Esophagus squamous epithelium (tissue), 5 donors: ENCODE measurements at regions not wholly inside any gene's neighbourhood (a gene's known extent, or its start where the extent isn't known, plus 50 kb on each side); places are given as distances from the start of the nearest gene placed in this dataset.
"Not testable (repeated sequence)": the region's sequence is repeated elsewhere in the genome, so short reads cannot be mapped to it uniquely, and the experiment has no call there.

ENCODE experiments used
- DNase-seq: peaks from one replicate; lab custom pipeline; 2025; lab: John Stamatoyannopoulos, UW
- H3K27ac ChIP-seq, 4 donors: fragments of 200-600 bp; sonication (generic); one replicate each; pipeline ENCODE4 v1.5.1; 2016 to 2019; ENCODE audit warnings: mild to moderate bottlenecking in 1 of 4
- H3K27me3 ChIP-seq, 4 donors: fragments of 200-600 bp; sonication (generic); 1 replicate in 3 of 4; 2 replicates in 1 of 4; pipeline versions ENCODE4 v1.5.1 to v1.6.0; 2017 to 2021; ENCODE audit warnings: antibody characterized with exemption in 1 of 4
- H3K36me3 ChIP-seq, 3 donors: fragments of 200-600 bp; sonication (generic); one replicate each; pipeline ENCODE4 v1.5.1; 2016 to 2019
- H3K4me1 ChIP-seq, 3 donors: fragments of 200-600 bp; sonication (generic); one replicate each; pipeline ENCODE4 v1.5.1; 2017 to 2019
- H3K4me3 ChIP-seq, 4 donors: fragments of 200-600 bp; sonication (generic); 1 replicate in 3 of 4; 2 replicates in 1 of 4; pipeline ENCODE4 v1.5.1; 2016 to 2019; ENCODE audit warnings: mild to moderate bottlenecking in 2 of 4, moderate library complexity in 1 of 4
- H3K9me3 ChIP-seq, 3 donors: fragments of 200-600 bp; sonication (generic); one replicate each; pipeline ENCODE4 v1.5.1; 2016 to 2019
- POLR2A ChIP-seq, 4 donors: fragments of 450-650 bp; IDR thresholded peaks; one replicate each; pipeline ENCODE4 v1.6.1; 2017; ENCODE audit warnings: antibody characterized with exemption in 4 of 4, mild to moderate bottlenecking in 4 of 4, moderate library complexity in 3 of 4
- WGBS, 2 donors: methylation state at CpG; one replicate each; pipeline ENCODE4 v1.1.5; 2018; 5-methylcytosine and 5-hydroxymethylcytosine counted together
- intact Hi-C: fragments of 100-400 bp; cut with DNase I; formaldehyde crosslinking; loops from one replicate; pipeline ENCODE4 v1.15.0; 2022
- TF ChIP-seq, protein P1 (sequence below), 6 experiments: fragments of 450-650 bp in 4 of 6; fragments of 200-600 bp in 2 of 6; sonication (generic) in 2 of 6; IDR thresholded peaks; one replicate each; pipeline ENCODE4 v1.5.1; 2016 to 2019; ENCODE audit warnings: antibody characterized with exemption in 6 of 6, mild to moderate bottlenecking in 4 of 6, moderate library complexity in 4 of 6
- donor health status: DM: yes; HTN: yes; CAD: no.

DNA sequence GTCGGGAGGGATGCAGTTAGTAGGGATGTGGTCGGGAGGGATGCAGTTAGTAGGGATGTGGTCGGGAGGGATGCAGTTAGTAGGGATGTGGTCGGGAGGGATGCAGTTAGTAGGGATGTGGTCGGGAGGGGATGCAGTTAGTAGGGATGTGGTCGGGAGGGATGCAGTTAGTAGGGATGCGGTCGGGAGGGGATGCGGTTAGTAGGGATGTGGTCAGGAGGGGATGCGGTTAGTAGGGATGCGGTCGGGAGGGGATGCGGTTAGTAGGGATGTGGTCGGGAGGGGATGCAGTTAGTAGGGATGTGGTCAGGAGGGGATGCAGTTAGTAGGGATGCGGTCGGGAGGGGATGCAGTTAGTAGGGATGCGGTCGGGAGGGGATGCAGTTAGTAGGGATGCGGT is 96.2 kb downstream of the BDH1 start:
- H3K4me3 ChIP-seq, H3K27ac ChIP-seq, H3K27me3 ChIP-seq, H3K36me3 ChIP-seq, H3K9me3 ChIP-seq, DNase-seq, intact Hi-C loops: not testable (repeated sequence)
- peaks cover 13 to 36% (median 14%) of the 10 kb centered on the region in 3 donors for H3K4me1 ChIP-seq
- 59 to 61% methylated on average over 18 to 19 of the region's 19 CpGs for WGBS, 2 donors

DNA sequence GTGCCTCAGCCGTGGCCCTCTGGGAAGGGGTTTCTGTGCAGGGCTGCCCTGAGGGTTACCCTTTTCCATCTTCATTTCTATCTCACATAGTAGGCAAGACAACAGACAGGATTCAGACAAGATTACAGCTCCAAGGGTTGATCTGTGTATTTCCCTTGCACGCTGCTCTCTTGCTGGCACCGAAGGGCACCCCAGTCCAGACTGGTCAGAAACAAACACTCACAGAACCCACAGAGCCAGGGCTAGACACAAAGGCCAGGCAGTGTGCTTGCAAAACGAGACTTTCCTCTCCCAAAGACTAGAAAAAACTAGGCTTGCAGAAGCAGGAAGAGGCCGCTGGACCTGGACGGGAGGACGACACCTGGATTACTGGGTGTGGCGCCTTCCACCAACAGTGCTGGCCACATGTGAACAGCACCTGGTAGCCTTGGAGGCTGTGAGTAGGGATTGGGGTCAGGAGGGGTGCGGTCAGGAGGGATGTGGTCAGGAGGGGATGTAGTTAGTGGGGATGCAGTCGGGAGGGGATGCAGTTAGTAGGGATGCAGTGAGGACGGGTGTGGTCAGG is 96.8 kb downstream of the BDH1 start:
- H3K27me3 ChIP-seq = no peaks in the 10 kb centered on the region
- no peak overlapping the region for H3K4me3 ChIP-seq
- peaks cover 13 to 36% (median 14%) of the 10 kb centered on the region in 3 donors for H3K4me1 ChIP-seq
- no peaks in the 10 kb centered on the region for H3K9me3 ChIP-seq
- intact Hi-C loops = no loop called here
- WGBS, 2 donors = 77 to 95% methylated on average over 4 to 7 of the region's 11 CpGs
- no peaks in the 10 kb centered on the region for H3K36me3 ChIP-seq
- peak overlapping the region in 3 of 4 donors; percentile 48 to 64 (median 53) for H3K27ac ChIP-seq
- DNase-seq = no peak
- TF ChIP-seq, protein P1, sequence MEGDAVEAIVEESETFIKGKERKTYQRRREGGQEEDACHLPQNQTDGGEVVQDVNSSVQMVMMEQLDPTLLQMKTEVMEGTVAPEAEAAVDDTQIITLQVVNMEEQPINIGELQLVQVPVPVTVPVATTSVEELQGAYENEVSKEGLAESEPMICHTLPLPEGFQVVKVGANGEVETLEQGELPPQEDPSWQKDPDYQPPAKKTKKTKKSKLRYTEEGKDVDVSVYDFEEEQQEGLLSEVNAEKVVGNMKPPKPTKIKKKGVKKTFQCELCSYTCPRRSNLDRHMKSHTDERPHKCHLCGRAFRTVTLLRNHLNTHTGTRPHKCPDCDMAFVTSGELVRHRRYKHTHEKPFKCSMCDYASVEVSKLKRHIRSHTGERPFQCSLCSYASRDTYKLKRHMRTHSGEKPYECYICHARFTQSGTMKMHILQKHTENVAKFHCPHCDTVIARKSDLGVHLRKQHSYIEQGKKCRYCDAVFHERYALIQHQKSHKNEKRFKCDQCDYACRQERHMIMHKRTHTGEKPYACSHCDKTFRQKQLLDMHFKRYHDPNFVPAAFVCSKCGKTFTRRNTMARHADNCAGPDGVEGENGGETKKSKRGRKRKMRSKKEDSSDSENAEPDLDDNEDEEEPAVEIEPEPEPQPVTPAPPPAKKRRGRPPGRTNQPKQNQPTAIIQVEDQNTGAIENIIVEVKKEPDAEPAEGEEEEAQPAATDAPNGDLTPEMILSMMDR (IDR thresholded peaks at IDR 0.05) = no peak
- TF ChIP-seq POLR2A (IDR thresholded peaks at IDR 0.05) = no peak

DNA sequence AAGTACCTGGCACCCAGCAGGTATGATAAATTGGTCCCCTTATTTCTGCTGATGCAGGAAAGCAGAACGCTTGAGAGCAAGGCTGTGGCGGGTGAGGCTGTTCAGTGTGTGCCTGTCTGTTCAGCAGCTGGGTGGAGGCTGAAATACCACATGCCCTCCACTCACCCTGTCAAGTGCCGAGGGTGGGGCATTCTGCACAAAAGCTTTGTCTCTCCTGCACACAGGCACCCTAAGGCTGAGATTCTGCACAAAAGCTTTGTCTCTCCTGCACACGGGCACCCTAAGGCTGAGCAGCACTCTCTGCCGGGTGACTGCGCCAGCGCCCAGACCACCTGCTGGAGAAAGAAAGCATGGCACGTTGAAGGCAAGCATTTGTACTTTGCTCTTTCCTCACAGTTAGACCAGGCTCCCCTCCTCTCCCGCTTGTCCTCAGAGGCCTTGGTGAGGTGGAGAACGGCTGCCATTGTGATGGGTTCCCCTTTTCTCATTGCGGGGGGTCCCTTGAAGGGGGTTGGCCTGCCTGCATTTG is 97.5 kb downstream of the BDH1 start:
- intact Hi-C loops = no loop called here

DNA sequence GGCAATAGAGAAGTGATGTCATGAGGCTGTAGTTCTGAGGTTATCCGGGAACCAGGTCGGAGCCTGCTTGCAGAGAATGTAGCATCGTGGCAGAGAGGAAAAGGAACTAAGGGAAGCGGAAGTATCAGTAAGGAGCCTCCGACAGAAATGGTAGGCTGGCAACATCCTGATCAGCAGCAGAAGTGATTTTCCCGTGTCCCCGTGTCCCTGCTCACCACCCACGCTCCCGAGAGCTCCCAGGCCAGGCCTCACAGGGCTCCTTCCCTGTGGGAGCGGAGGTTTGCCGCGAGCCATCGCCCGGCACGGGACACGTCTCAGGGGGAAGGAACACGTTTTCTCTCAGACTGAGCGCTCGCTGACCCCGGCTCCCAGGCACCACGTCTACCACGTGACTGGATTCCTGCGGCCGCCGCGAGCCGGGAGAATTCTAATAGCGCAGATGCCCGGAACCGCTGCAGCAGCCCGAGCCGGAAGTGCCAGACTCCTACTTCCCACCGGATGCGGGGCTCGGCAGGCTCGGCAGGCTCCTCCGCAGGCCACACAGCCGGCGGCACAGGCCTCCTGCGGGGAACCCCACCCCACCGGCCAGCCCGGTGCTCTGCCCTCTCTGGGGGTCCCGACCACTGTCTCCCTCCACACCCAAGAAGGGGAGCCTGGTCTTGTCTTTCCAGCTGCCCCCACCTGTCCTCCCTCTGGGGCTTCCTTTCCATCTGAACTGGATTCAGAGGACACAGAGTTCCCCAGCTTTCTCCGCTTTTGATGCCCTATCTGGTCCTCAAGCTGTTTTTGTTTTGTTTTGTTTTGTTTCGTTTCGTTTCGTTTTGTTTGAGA is 99.3 kb downstream of the BDH1 start:
- Histone ChIP-seq H3K4me3 (peak overlapping the region; percentile 30 to 71 (median 54)), H3K27me3 (no peaks in the 10 kb centered on the region), H3K36me3 (no peaks in the 10 kb centered on the region), H3K9me3 (no peaks in the 10 kb centered on the region), H3K4me1 (peaks cover 13 to 36% (median 14%) of the 10 kb centered on the region in 3 donors), H3K27ac (peak overlapping the region; percentile 71 to 83 (median 80))
- intact Hi-C loops = no loop called here
- no peak for DNase-seq
- 17 to 35% methylated on average over 11 to 25 of the region's 47 CpGs for WGBS, 2 donors
- TF ChIP-seq, protein P1 (IDR thresholded peaks at IDR 0.05) = no peak
- TF ChIP-seq POLR2A (IDR thresholded peaks at IDR 0.05) = peak in 1 of 4 donors; percentile 19

More for the DNA sequence above, 97.5 kb downstream of the BDH1 start:
- Histone ChIP-seq H3K27me3 (no peaks in the 10 kb centered on the region), H3K36me3 (no peaks in the 10 kb centered on the region), H3K4me1 (peaks cover 13 to 36% (median 14%) of the 10 kb centered on the region in 3 donors), H3K27ac (peak overlapping the region in 3 of 4 donors; percentile 48 to 64 (median 53)), H3K4me3 (no peak overlapping the region), H3K9me3 (no peaks in the 10 kb centered on the region)
- no peak for TF ChIP-seq POLR2A (IDR thresholded peaks at IDR 0.05)
- TF ChIP-seq, protein P1 (IDR thresholded peaks at IDR 0.05) = peak in 5 of 6 experiments; percentile 37 to 85 (median 51)
- 41 to 50% methylated on average over 4 to 9 of the region's 11 CpGs for WGBS, 2 donors
- DNase-seq = no peak

DNA sequence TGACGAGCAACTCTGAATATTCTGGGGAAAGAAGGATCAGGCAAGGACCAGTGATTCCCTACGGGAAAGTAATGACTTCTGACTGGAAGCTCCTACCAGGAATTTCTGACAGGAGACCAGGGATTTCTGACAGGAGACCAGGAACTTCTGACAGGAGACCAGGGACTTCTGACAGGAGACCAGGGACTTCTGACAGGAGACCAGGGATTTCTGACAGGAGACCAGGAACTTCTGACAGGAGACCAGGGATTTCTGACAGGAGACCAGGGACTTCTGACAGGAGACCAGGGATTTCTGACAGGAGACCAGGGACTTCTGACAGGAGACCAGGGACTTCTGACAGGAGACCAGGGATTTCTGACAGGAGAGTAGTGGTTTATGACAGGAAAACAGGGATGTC is 100.9 kb downstream of the BDH1 start:
- DNase-seq, intact Hi-C loops, H3K36me3 ChIP-seq, H3K27ac ChIP-seq, H3K4me3 ChIP-seq, H3K9me3 ChIP-seq, H3K27me3 ChIP-seq: not testable (repeated sequence)
- H3K4me1 ChIP-seq = peaks cover 13 to 36% (median 14%) of the 10 kb centered on the region in 3 donors
- WGBS, 2 donors = 60 to 82% methylated on average over 2 of the region's 2 CpGs

DNA sequence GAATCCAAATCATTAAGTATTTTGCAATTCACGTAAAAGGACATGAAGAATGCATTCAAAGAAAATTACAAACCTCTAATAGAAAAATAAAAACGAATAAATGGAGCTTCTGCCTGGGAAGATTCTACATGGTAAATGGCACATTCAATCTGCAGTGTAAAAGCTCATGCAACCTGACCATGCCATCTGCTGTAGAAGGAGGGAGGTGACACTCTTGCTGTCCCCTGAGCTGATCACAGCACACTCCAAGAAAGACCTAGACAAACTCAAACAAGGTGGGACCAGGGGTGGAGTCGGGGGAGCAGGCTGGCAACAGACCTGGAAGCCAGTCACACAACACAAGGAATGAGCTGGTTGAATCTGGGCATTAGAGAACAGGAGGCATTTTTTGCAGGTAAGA is 101.8 kb downstream of the BDH1 start:
- intact Hi-C loops = no loop called here
- WGBS, 2 donors = 42 to 50% methylated on average over 3 of the region's 3 CpGs
- Histone ChIP-seq H3K9me3 (no peaks in the 10 kb centered on the region), H3K36me3 (no peaks in the 10 kb centered on the region), H3K4me3 (no peak overlapping the region), H3K27ac (no peak overlapping the region), H3K4me1 (peaks cover 13 to 34% (median 14%) of the 10 kb centered on the region in 3 donors), H3K27me3 (no peaks in the 10 kb centered on the region)
- TF ChIP-seq, protein P1 (IDR thresholded peaks at IDR 0.05) = peak in 4 of 6 experiments; percentile 13 to 49 (median 38)
- TF ChIP-seq POLR2A (IDR thresholded peaks at IDR 0.05) = no peak
- no peak for DNase-seq
